ENCODE measurements at regions not wholly inside any gene's neighbourhood (a gene's known extent, or its start where the extent isn't known, plus 50 kb on each side); places are given as distances from the start of the nearest gene placed in this dataset.

- TF ChIP-seq, protein P1, sequence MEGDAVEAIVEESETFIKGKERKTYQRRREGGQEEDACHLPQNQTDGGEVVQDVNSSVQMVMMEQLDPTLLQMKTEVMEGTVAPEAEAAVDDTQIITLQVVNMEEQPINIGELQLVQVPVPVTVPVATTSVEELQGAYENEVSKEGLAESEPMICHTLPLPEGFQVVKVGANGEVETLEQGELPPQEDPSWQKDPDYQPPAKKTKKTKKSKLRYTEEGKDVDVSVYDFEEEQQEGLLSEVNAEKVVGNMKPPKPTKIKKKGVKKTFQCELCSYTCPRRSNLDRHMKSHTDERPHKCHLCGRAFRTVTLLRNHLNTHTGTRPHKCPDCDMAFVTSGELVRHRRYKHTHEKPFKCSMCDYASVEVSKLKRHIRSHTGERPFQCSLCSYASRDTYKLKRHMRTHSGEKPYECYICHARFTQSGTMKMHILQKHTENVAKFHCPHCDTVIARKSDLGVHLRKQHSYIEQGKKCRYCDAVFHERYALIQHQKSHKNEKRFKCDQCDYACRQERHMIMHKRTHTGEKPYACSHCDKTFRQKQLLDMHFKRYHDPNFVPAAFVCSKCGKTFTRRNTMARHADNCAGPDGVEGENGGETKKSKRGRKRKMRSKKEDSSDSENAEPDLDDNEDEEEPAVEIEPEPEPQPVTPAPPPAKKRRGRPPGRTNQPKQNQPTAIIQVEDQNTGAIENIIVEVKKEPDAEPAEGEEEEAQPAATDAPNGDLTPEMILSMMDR (IDR thresholded peaks at IDR 0.05), result no peak
- no peak for TF ChIP-seq POLR2AphosphoS5 (IDR thresholded peaks at IDR 0.05; ENCODE audit: insufficient read depth in 1 of 2, low read depth in 1 of 2)
These were observed 91.4 kb downstream of the TRIB2 start for GRCh38 chr2:12807907-12808810.

All from vagina (tissue), 2 donors.